22Rv1 (cell line): ENCODE measurements at regions not wholly inside any gene's neighbourhood (a gene's known extent, or its start where the extent isn't known, plus 50 kb on each side); places are given as distances from the start of the nearest gene placed in this dataset.

Experiments used
- CTCF ChIP-seq: fragments of 450-650 bp; IDR thresholded peaks from 2 replicates; pipeline ENCODE4 v1.5.1; 2017; ENCODE audit warnings: mild to moderate bottlenecking
- ZFX ChIP-seq: fragments of 450-650 bp; IDR thresholded peaks from 2 replicates; pipeline ENCODE4 v1.6.1; 2017; ENCODE audit warnings: antibody characterized with exemption, borderline replicate concordance

GRCh38 chr1:218748071-218748470, 402.9 kb downstream of the TGFB2 start:
- TF ChIP-seq CTCF (no peak), ZFX (no peak)
